ACC112 (cell line): ENCODE measurements at regions not wholly inside any gene's neighbourhood (a gene's known extent, or its start where the extent isn't known, plus 50 kb on each side); places are given as distances from the start of the nearest gene placed in this dataset.

Source experiments
- H2AFZ ChIP-seq: fragments of 200-600 bp; sonication (generic); one replicate; pipeline ENCODE4 v1.6.0; 2017; ENCODE audit warnings: antibody characterized with exemption, low read length; ENCODE audit not compliant: unreplicated experiment
- H3K27ac ChIP-seq: fragments of 200-600 bp; sonication (generic); 2 replicates; pipeline ENCODE4 v1.5.1; 2014; ENCODE audit warnings: low read depth, mild to moderate bottlenecking, antibody characterized with exemption, low read length, moderate library complexity
- H3K27me3 ChIP-seq: fragments of 200-600 bp; sonication (generic); 2 replicates; pipeline ENCODE4 v1.6.1; 2014; ENCODE audit warnings: mild to moderate bottlenecking, antibody characterized with exemption, low read length, moderate library complexity, mixed read lengths; ENCODE audit not compliant: insufficient read depth
- H3K36me3 ChIP-seq: fragments of 200-600 bp; sonication (generic); 2 replicates; pipeline ENCODE4 v1.6.1; 2016; ENCODE audit warnings: mild to moderate bottlenecking, antibody characterized with exemption, low read length, moderate library complexity, mixed read lengths; ENCODE audit not compliant: insufficient read depth
- H3K4me1 ChIP-seq: fragments of 200-600 bp; sonication (generic); one replicate; pipeline ENCODE4 v1.6.1; 2016; ENCODE audit warnings: low read length, mixed read lengths; ENCODE audit not compliant: insufficient read depth, unreplicated experiment, control insufficient read depth
- H3K4me3 ChIP-seq: fragments of 200-600 bp; sonication (generic); 2 replicates; pipeline ENCODE4 v1.5.1; 2014; ENCODE audit warnings: mild to moderate bottlenecking, low read depth, low read length
- H3K79me2 ChIP-seq: fragments of 200-600 bp; sonication (generic); one replicate; pipeline ENCODE4 v1.6.0; 2016; ENCODE audit warnings: low read length; ENCODE audit not compliant: control insufficient read depth, unreplicated experiment, insufficient read depth

- Histone ChIP-seq H3K36me3 (no peaks in the 10 kb centered on the region), H3K79me2 (no peaks in the 10 kb centered on the region), H2AFZ (no peak overlapping the region), H3K4me3 (no peak overlapping the region), H3K27ac (no peak overlapping the region), H3K27me3 (no peaks in the 10 kb centered on the region), H3K4me1 (no peaks in the 10 kb centered on the region)
Measured at GRCh38 chr18:30510882-30511281, 531.7 kb downstream of the DSC3 start.

- no peaks in the 10 kb centered on the region for H3K79me2 ChIP-seq
- H2AFZ ChIP-seq: no peak overlapping the region
- H3K4me1 ChIP-seq: no peaks in the 10 kb centered on the region
- H3K27me3 ChIP-seq: no peaks in the 10 kb centered on the region
- no peak overlapping the region for H3K4me3 ChIP-seq
- H3K36me3 ChIP-seq: no peaks in the 10 kb centered on the region
- H3K27ac ChIP-seq: no peak overlapping the region
Measured at GRCh38 chr18:30501594-30501993, 540.9 kb downstream of the DSC3 start.

- H3K27ac ChIP-seq: no peak overlapping the region
Measured at GRCh38 chr18:30500240-30500945, 542.1 kb downstream of the DSC3 start.

GRCh38 chr18:30499721-30500120, 542.8 kb downstream of the DSC3 start:
- Histone ChIP-seq H3K27ac (no peak overlapping the region), H3K36me3 (no peaks in the 10 kb centered on the region), H3K4me1 (no peaks in the 10 kb centered on the region), H3K4me3 (no peak overlapping the region), H3K27me3 (0 out of 2 replicates have a peak, but pooled peaks cover 3% of the 10 kb centered on the region), H3K79me2 (no peaks in the 10 kb centered on the region), H2AFZ (no peak overlapping the region)

More at GRCh38 chr18:30500240-30500945, 542.1 kb downstream of the DSC3 start:
- Histone ChIP-seq H3K27me3 (0 out of 2 replicates have a peak, but pooled peaks cover 3% of the 10 kb centered on the region), H3K36me3 (no peaks in the 10 kb centered on the region), H3K4me3 (no peak overlapping the region), H3K4me1 (no peaks in the 10 kb centered on the region), H2AFZ (no peak overlapping the region), H3K79me2 (no peaks in the 10 kb centered on the region)

- H3K27ac ChIP-seq: no peak overlapping the region
- no peak overlapping the region for H2AFZ ChIP-seq
- no peak overlapping the region for H3K4me3 ChIP-seq
- no peaks in the 10 kb centered on the region for H3K79me2 ChIP-seq
- H3K27me3 ChIP-seq: 0 out of 2 replicates have a peak, but pooled peaks cover 3% of the 10 kb centered on the region
- H3K36me3 ChIP-seq: no peaks in the 10 kb centered on the region
- H3K4me1 ChIP-seq: no peaks in the 10 kb centered on the region
Measured at GRCh38 chr18:30492552-30493129, 549.9 kb downstream of the DSC3 start.

GRCh38 chr18:30491815-30492551, 550.6 kb downstream of the DSC3 start:
- Histone ChIP-seq H3K4me3 (no peak overlapping the region), H3K27me3 (0 out of 2 replicates have a peak, but pooled peaks cover 3% of the 10 kb centered on the region), H3K27ac (no peak overlapping the region), H3K4me1 (peaks cover 4% of the 10 kb centered on the region), H3K36me3 (no peaks in the 10 kb centered on the region), H3K79me2 (no peaks in the 10 kb centered on the region), H2AFZ (no peak overlapping the region)

GRCh38 chr18:30489890-30490643, 552.5 kb downstream of the DSC3 start:
- Histone ChIP-seq H3K4me3 (no peak overlapping the region), H3K27ac (no peak overlapping the region), H3K4me1 (peaks cover 4% of the 10 kb centered on the region), H3K79me2 (no peaks in the 10 kb centered on the region), H3K27me3 (no peaks in the 10 kb centered on the region), H2AFZ (no peak overlapping the region), H3K36me3 (no peaks in the 10 kb centered on the region)

GRCh38 chr18:30487962-30488361, 554.6 kb downstream of the DSC3 start:
- Histone ChIP-seq H3K36me3 (no peaks in the 10 kb centered on the region), H3K27me3 (no peaks in the 10 kb centered on the region), H3K4me1 (peaks cover 4% of the 10 kb centered on the region), H3K4me3 (no peak overlapping the region), H2AFZ (no peak overlapping the region), H3K27ac (no peak overlapping the region), H3K79me2 (no peaks in the 10 kb centered on the region)

GRCh38 chr18:30486856-30487255, 555.7 kb downstream of the DSC3 start:
- no peak overlapping the region for H3K4me3 ChIP-seq
- no peaks in the 10 kb centered on the region for H3K79me2 ChIP-seq
- peaks cover 4% of the 10 kb centered on the region for H3K4me1 ChIP-seq
- no peak overlapping the region for H3K27ac ChIP-seq
- no peak overlapping the region for H2AFZ ChIP-seq
- no peaks in the 10 kb centered on the region for H3K27me3 ChIP-seq
- H3K36me3 ChIP-seq: no peaks in the 10 kb centered on the region

GRCh38 chr18:30485078-30485477, 557.5 kb downstream of the DSC3 start:
- Histone ChIP-seq H3K36me3 (no peaks in the 10 kb centered on the region), H3K4me3 (no peak overlapping the region), H3K27me3 (no peaks in the 10 kb centered on the region), H2AFZ (no peak overlapping the region), H3K27ac (no peak overlapping the region), H3K4me1 (peaks cover 4% of the 10 kb centered on the region), H3K79me2 (no peaks in the 10 kb centered on the region)
